Lower leg skin (tissue), 4 donors: ENCODE measurements at regions not wholly inside any gene's neighbourhood (a gene's known extent, or its start where the extent isn't known, plus 50 kb on each side); places are given as distances from the start of the nearest gene placed in this dataset.

Experiments
- DNase-seq, 2 donors: peaks; one replicate each; pipeline ENCODE4 v3.0.0-alpha.2; 2019; ENCODE audit warnings: low spot score in 2 of 2
- H3K4me3 ChIP-seq: fragments of 200-600 bp; sonication (generic); 2 replicates; pipeline ENCODE4 v1.5.1; 2017; ENCODE audit warnings: mild to moderate bottlenecking, low read depth; ENCODE audit not compliant: poor library complexity, severe bottlenecking
- CTCF ChIP-seq, 3 donors: fragments of 450-650 bp; IDR thresholded peaks; one replicate each; pipeline ENCODE4 v1.5.1; 2016; ENCODE audit warnings: antibody characterized with exemption in 3 of 3, mild to moderate bottlenecking in 3 of 3, moderate library complexity in 2 of 3
- POLR2A ChIP-seq, 2 donors: fragments of 450-650 bp; IDR thresholded peaks; one replicate each; pipeline ENCODE4 v1.6.1; 2016 to 2017; ENCODE audit warnings: antibody characterized with exemption in 2 of 2, mild to moderate bottlenecking in 1 of 2, moderate library complexity in 1 of 2
- WGBS, 2 donors: methylation state at CpG; one replicate each; pipeline ENCODE4 v1.1.5; 2018; 5-methylcytosine and 5-hydroxymethylcytosine counted together
- intact Hi-C: fragments of 100-400 bp; cut with DNase I; formaldehyde crosslinking; loops from one replicate; pipeline ENCODE4 v1.15.0; 2023; ENCODE audit warnings: low total_unique reads

- no peak for DNase-seq
- H3K4me3 ChIP-seq, result no peak overlapping the region
- 60 to 62% methylated on average over 4 of the region's 4 CpGs for WGBS, 2 donors
- intact Hi-C loops, result loop anchor here (10.0 kb wide), 1 partner anchor 228 kb away; no protein-coding TSS in a partner anchor
- TF ChIP-seq CTCF (IDR thresholded peaks at IDR 0.05) (no peak), POLR2A (IDR thresholded peaks at IDR 0.05) (no peak)
Observed at GRCh38 chr7:53302496-53303246, 267.2 kb downstream of the POM121L12 start.

- no peak overlapping the region for H3K4me3 ChIP-seq
- intact Hi-C loops, result loop anchor here (10.0 kb wide), 1 partner anchor 229 kb away; no protein-coding TSS in a partner anchor
- DNase-seq, result no peak
- WGBS, 2 donors, result 54 to 61% methylated on average over 2 of the region's 2 CpGs
- no peak for TF ChIP-seq POLR2A (IDR thresholded peaks at IDR 0.05)
- no peak for TF ChIP-seq CTCF (IDR thresholded peaks at IDR 0.05)
Observed at GRCh38 chr7:53303781-53304180, 268.3 kb downstream of the POM121L12 start.

- H3K4me3 ChIP-seq, result no peak overlapping the region
- DNase-seq, result no peak
- intact Hi-C loops, result loop anchor here (10.0 kb wide), 1 partner anchor 232 kb away; no protein-coding TSS in a partner anchor
- TF ChIP-seq POLR2A (IDR thresholded peaks at IDR 0.05) (no peak), CTCF (IDR thresholded peaks at IDR 0.05) (no peak)
- 85 to 88% methylated on average over 3 of the region's 3 CpGs for WGBS, 2 donors
Observed at GRCh38 chr7:53306846-53307245, 271.4 kb downstream of the POM121L12 start.

- DNase-seq, result no peak
- WGBS, 2 donors, result 74 to 78% methylated on average over 5 of the region's 5 CpGs
- no peak for TF ChIP-seq CTCF (IDR thresholded peaks at IDR 0.05)
- no peak for TF ChIP-seq POLR2A (IDR thresholded peaks at IDR 0.05)
- intact Hi-C loops, result no loop called here
- no peak overlapping the region for H3K4me3 ChIP-seq
Observed at GRCh38 chr7:53311205-53311604, 275.8 kb downstream of the POM121L12 start.

- no peak for TF ChIP-seq POLR2A (IDR thresholded peaks at IDR 0.05)
- no peak for TF ChIP-seq CTCF (IDR thresholded peaks at IDR 0.05)
- no peak overlapping the region for H3K4me3 ChIP-seq
- intact Hi-C loops, result no loop called here
- DNase-seq, result peak in 1 of 2 donors; percentile 16
- WGBS, 2 donors, result 37 to 46% methylated on average over 6 of the region's 6 CpGs
Observed at GRCh38 chr7:53315981-53316380, 280.5 kb downstream of the POM121L12 start.
